ENCODE measurements at regions not wholly inside any gene's neighbourhood (a gene's known extent, or its start where the extent isn't known, plus 50 kb on each side); places are given as distances from the start of the nearest gene placed in this dataset.
A peak's percentile ranks its signal among the peaks of the same experiment; 100 is the strongest.

- H3K79me1 ChIP-seq (ENCODE audit: insufficient read depth, low read depth, low read length, poor library complexity, severe bottlenecking), result no peaks in the 10 kb centered on the region
- no peak overlapping the region for H2AFZ ChIP-seq (ENCODE audit: low read length)
- H3K4me1 Mint-ChIP-seq, result peaks cover 41 to 43% of the 10 kb centered on the region in 2 experiments
- no peak overlapping the region for H3K27ac ChIP-seq (ENCODE audit: insufficient read length, low read depth, low read length)
- no peaks in the 10 kb centered on the region for H3K9me3 ChIP-seq (ENCODE audit: control insufficient read depth, low read depth, low read length)
- H4K91ac ChIP-seq (ENCODE audit: insufficient read length, low read depth, low read length), result no peak overlapping the region
- H3K14ac ChIP-seq (ENCODE audit: insufficient read depth, low read length), result no peak overlapping the region
- H3K27me3 ChIP-seq (ENCODE audit: insufficient read depth, low read length), result peaks cover 2% of the 10 kb centered on the region; the same call in 1 of the 2 replicates
- peak overlapping the region; percentile 17 for H3K18ac ChIP-seq (ENCODE audit: insufficient read length, low read depth, low read length)
- no peak overlapping the region for H2BK120ac ChIP-seq (ENCODE audit: low read depth, low read length, poor library complexity, severe bottlenecking)
- H3T11ph ChIP-seq (ENCODE audit: low read length), result no peak overlapping the region
- H3K9me3 Mint-ChIP-seq, result no peaks in the 10 kb centered on the region; a peak in 1 of 5 replicates
- H3K23me2 ChIP-seq (ENCODE audit: insufficient read length, low read depth, low read length, poor library complexity, severe bottlenecking), result no peaks in the 10 kb centered on the region
- peak overlapping the region in 1 of 3 experiments; percentile 80; a peak in 4 of 7 replicates for H3K27ac Mint-ChIP-seq
- WGBS (ENCODE audit: extremely low coverage, insufficient read length, low lambda C conversion rate), result no CpG with 5 or more reads among the region's 10 CpGs
- no peak overlapping the region for H3K9ac ChIP-seq (ENCODE audit: extremely low read depth, insufficient read length, low read length)
- no peaks in the 10 kb centered on the region for H3K79me2 ChIP-seq (ENCODE audit: insufficient read depth, low read length)
- H3K4me2 ChIP-seq (ENCODE audit: insufficient read depth, insufficient read length, low read length), result no peak overlapping the region
- H2BK20ac ChIP-seq (ENCODE audit: low read depth, low read length, poor library complexity, severe bottlenecking), result no peak overlapping the region
- no peaks in the 10 kb centered on the region for H4K20me1 ChIP-seq (ENCODE audit: control insufficient read depth, insufficient read depth, insufficient read length)
- H3K27me3 Mint-ChIP-seq (ENCODE audit: low read depth), result peaks cover 16% of the 10 kb centered on the region
- peak; percentile 36 for DNase-seq
- no peak for TF ChIP-seq CTCF (conservative IDR thresholded peaks at IDR 0.05)
- H4K8ac ChIP-seq (replicated peaks; ENCODE audit: insufficient read length, low read depth, low read length), result no peak overlapping the region
- no peak overlapping the region for H2BK12ac ChIP-seq (ENCODE audit: insufficient read length, low read depth, low read length)
- H2AK5ac ChIP-seq (ENCODE audit: insufficient read length, low read length), result no peak overlapping the region
- H3K23ac ChIP-seq (ENCODE audit: insufficient read length, low read depth, low read length), result no peak overlapping the region
- H3K56ac ChIP-seq (ENCODE audit: insufficient read length, low read depth, low read length), result no peak overlapping the region
- H2BK5ac ChIP-seq (ENCODE audit: insufficient read length, low read length), result no peak overlapping the region
- H2BK15ac ChIP-seq (ENCODE audit: low read depth, low read length), result no peak overlapping the region
- no peaks in the 10 kb centered on the region for H3K36me3 Mint-ChIP-seq (ENCODE audit: insufficient read depth in 1 of 3, low read depth in 3 of 3)
- H4K5ac ChIP-seq (ENCODE audit: insufficient read length, low read depth, low read length), result no peak overlapping the region
- peaks cover 12% of the 10 kb centered on the region; the same call in 1 of the 2 replicates for H3K4me1 ChIP-seq (ENCODE audit: insufficient read depth, low read length)
- no peak overlapping the region for H3K4me3 Mint-ChIP-seq
- no peak overlapping the region for H3K4ac ChIP-seq (ENCODE audit: low read depth, low read length)
These were observed 61.1 kb upstream of the LAPTM5 start for GRCh38 chr1:30818568-30819243.

Data from H9 (cell line).